ENCODE measurements at regions not wholly inside any gene's neighbourhood (a gene's known extent, or its start where the extent isn't known, plus 50 kb on each side); places are given as distances from the start of the nearest gene placed in this dataset.

GRCh38 chr4:62870451-62870850 lies 1538.8 kb downstream of the TECRL start:
- intact Hi-C loops (cut with micrococcal nuclease; ENCODE audit: unreplicated experiment) (no loop called here), in situ Hi-C loops (cut with HindIII; ENCODE audit: extremely low pct_ligation_motif_present, low pct_unique_long_range_greater_than_20kb) (no loop called here)
- Histone ChIP-seq H3K79me2 (ENCODE audit: insufficient read depth, low read length) (no peaks in the 10 kb centered on the region), H3K4me2 (ENCODE audit: low read depth, low read length) (no peak overlapping the region), H3K4me1 (ENCODE audit: insufficient read depth, low read length) (no peaks in the 10 kb centered on the region), H4K20me1 (ENCODE audit: insufficient read depth, low read length) (no peaks in the 10 kb centered on the region), H3K36me3 (replicated peaks in 1 of 2; ENCODE audit: control insufficient read depth in 1 of 2, insufficient read depth in 2 of 2, low read length in 2 of 2) (no peaks in the 10 kb centered on the region), H3K4me3 (replicated peaks in 1 of 3; ENCODE audit: insufficient read depth in 1 of 3, low read depth in 2 of 3, low read length in 3 of 3) (no peak overlapping the region), H3K9ac (ENCODE audit: insufficient read depth, low read depth, low read length) (no peak overlapping the region), H3K27ac (ENCODE audit: extremely low read length, insufficient read depth, low read length) (no peak overlapping the region), H2AFZ (ENCODE audit: low read length) (no peak overlapping the region), H3K27me3 (ENCODE audit: control insufficient read depth in 1 of 2, insufficient read depth in 2 of 2, low read length in 2 of 2) (no peaks in the 10 kb centered on the region), H3K9me3 (ENCODE audit: low read length) (peaks cover 7% of the 10 kb centered on the region; the same call in 1 of the 2 replicates)
- BruUV-seq (replicated peaks) = no TSS peak
- CTCF ChIA-PET (ENCODE audit: low intra/inter-chr PET ratio, low total read pairs) = no interaction called here
- FAIRE-seq (no peak), DNase-seq (ENCODE audit: low spot score) (no peak), ATAC-seq (no peak)
- POLR2A ChIA-PET = no interaction called here
- TF ChIP-seq ZNF180 (CRISPR knock-in tag; IDR thresholded peaks at IDR 0.05; ENCODE audit: borderline replicate concordance, low read depth) (no peak), PHB2 (IDR thresholded peaks at IDR 0.05; ENCODE audit: partially characterized antibody) (no peak), ZNF234 (CRISPR knock-in tag; conservative IDR thresholded peaks at IDR 0.05) (no peak), TBX3 (IDR thresholded peaks at IDR 0.05; ENCODE audit: borderline replicate concordance) (no peak), ZNF589 (CRISPR knock-in tag; conservative IDR thresholded peaks at IDR 0.05) (no peak)
- WGBS (ENCODE audit: low lambda C conversion rate) = under 1% methylated on average over 3 of the region's 3 CpGs

GRCh38 chr4:62865261-62865660 lies 1544.0 kb downstream of the TECRL start:
- 67% methylated on average over 3 of the region's 3 CpGs for WGBS (ENCODE audit: low lambda C conversion rate)
- intact Hi-C loops (cut with micrococcal nuclease; ENCODE audit: unreplicated experiment) = no loop called here
- Histone ChIP-seq H3K4me2 (ENCODE audit: low read depth, low read length) (no peak overlapping the region), H3K9ac (ENCODE audit: insufficient read depth, low read depth, low read length) (no peak overlapping the region), H3K36me3 (replicated peaks in 1 of 2; ENCODE audit: control insufficient read depth in 1 of 2, insufficient read depth in 2 of 2, low read length in 2 of 2) (no peaks in the 10 kb centered on the region), H3K9me3 (ENCODE audit: low read length) (no peaks in the 10 kb centered on the region), H4K20me1 (ENCODE audit: insufficient read depth, low read length) (no peaks in the 10 kb centered on the region), H3K4me1 (ENCODE audit: insufficient read depth, low read length) (no peaks in the 10 kb centered on the region), H3K27ac (ENCODE audit: extremely low read length, insufficient read depth, low read length) (no peak overlapping the region), H3K4me3 (replicated peaks in 1 of 3; ENCODE audit: insufficient read depth in 1 of 3, low read depth in 2 of 3, low read length in 3 of 3) (no peak overlapping the region), H3K27me3 (ENCODE audit: control insufficient read depth in 1 of 2, insufficient read depth in 2 of 2, low read length in 2 of 2) (no peaks in the 10 kb centered on the region), H3K79me2 (ENCODE audit: insufficient read depth, low read length) (no peaks in the 10 kb centered on the region), H2AFZ (ENCODE audit: low read length) (no peak overlapping the region)
- ChIA-PET CTCF (ENCODE audit: low intra/inter-chr PET ratio, low total read pairs) (no interaction called here), POLR2A (no interaction called here)
- in situ Hi-C loops (cut with HindIII; ENCODE audit: extremely low pct_ligation_motif_present, low pct_unique_long_range_greater_than_20kb) = no loop called here
- FAIRE-seq (no peak), DNase-seq (ENCODE audit: low spot score) (no peak), ATAC-seq (no peak)
- no TSS peak for BruUV-seq (replicated peaks)
- no peak for TF ChIP-seq BRCA1 (CRISPR knock-in tag; IDR thresholded peaks at IDR 0.05)
- TF ChIP-seq ZNF780A (CRISPR knock-in tag; IDR thresholded peaks at IDR 0.05) = no peak
- no peak for TF ChIP-seq HMG20A (CRISPR knock-in tag; IDR thresholded peaks at IDR 0.05; ENCODE audit: borderline replicate concordance)
- no peak for TF ChIP-seq ZNF282 (IDR thresholded peaks at IDR 0.05; ENCODE audit: partially characterized antibody)
- TF ChIP-seq CREBL2 (CRISPR knock-in tag; IDR thresholded peaks at IDR 0.05; ENCODE audit: borderline replicate concordance) = no peak
- TF ChIP-seq ZBTB49 (CRISPR knock-in tag; IDR thresholded peaks at IDR 0.05; ENCODE audit: borderline replicate concordance) = no peak
- TF ChIP-seq MYNN (CRISPR knock-in tag; IDR thresholded peaks at IDR 0.05; ENCODE audit: low read depth) = no peak
- no peak for TF ChIP-seq PHF5A (CRISPR knock-in tag; IDR thresholded peaks at IDR 0.05; ENCODE audit: low read depth, unreplicated experiment)

All from HepG2 (cell line).